Medulla oblongata (tissue), 1 donor: ENCODE measurements at regions not wholly inside any gene's neighbourhood (a gene's known extent, or its start where the extent isn't known, plus 50 kb on each side); places are given as distances from the start of the nearest gene placed in this dataset.

ENCODE experiments used
- DNase-seq: peaks from one replicate; pipeline ENCODE4 v3.0.0-alpha.2; 2015; ENCODE audit errors: extremely low spot score

GRCh38 chr3:64748244-64748904 is 60.6 kb upstream of the ADAMTS9 start:
- no peak for DNase-seq

GRCh38 chr3:64747679-64748078 is 59.9 kb upstream of the ADAMTS9 start:
- DNase-seq, result no peak

DNA sequence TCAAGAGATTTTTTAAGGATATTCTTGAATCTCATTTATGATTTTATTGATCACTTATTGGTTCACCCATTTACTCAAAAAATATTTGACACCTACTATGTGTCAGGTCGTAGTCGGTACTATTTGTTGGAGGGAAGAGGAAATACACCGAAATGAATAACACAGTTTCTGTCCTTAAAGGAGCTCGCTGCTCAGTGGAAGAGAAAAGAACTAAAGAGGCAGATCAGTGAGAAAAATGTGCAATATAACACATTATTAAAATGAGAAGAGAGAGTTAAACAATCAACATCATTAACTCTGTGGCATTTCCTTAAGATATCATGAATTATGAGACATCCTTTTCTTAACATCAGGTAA is 56.1 kb upstream of the ADAMTS9 start:
- no peak for DNase-seq

DNA sequence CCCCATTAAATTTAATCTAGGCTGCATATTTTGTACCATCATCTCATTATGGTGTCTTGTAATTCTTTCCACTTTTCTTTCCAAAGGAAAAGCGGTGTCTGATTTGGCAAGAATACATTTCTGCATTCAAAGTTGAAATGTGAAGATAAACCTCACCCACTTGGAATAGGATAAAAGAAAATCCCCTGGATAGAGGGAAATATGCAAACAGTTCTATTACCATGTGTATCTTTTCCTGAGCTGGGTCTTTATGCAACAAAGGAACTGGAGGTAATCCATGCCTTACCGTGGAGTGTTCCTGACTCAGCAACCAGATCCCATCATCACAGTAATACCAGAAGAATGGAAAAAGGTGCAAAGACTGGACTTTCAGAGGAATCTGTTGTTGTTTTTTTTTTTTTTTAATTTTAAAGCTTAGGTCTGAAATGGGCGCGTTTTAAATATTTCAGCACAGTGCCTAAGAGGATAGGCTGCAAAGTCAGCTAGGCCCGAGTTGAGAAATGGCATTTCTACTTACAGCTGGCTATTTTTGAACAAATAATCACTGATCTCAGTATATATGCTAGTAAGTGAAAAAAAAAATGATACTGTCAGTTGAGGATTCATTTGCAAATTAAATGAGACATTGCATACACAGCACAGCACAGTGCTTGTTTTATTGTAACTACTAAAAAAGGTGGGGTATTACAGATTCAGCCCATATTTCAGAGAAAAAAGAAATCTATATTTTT is 55.5 kb upstream of the ADAMTS9 start:
- no peak for DNase-seq

- DNase-seq, result no peak
Measured at GRCh38 chr3:64741341-64741740, 53.5 kb upstream of the ADAMTS9 start.

DNA sequence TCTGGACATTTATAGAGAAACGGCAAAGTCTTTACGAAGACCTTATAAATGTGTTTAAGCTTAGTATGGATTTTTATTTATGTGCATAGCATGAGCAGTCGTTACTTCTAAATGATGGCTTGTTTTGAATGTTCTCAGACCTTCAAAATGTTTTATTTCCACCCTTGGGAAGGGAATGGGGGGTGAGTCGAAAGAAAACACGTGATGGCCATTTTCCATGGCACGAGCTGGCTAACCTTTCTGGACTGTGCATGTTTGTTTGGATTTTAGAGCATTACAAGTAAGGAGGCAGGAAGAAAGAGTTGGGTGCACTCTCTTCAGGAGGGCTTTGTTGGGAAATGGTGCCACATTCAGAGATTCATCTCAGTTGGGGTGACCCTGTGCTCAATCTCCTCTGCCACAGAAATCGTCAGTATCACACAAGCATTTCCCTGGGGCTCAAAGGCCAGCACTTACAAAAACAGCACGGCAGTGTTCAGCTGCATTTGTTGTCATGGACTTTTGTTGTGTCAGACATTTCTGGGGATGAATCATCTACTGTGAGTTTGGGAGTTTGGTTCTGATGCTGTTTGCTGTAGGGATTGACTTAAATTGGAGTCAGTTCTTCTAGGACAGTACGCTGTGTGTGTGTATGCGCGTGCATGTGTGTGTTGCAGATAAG is 52.3 kb upstream of the ADAMTS9 start:
- DNase-seq, result no peak
